ENCODE measurements at regions not wholly inside any gene's neighbourhood (a gene's known extent, or its start where the extent isn't known, plus 50 kb on each side); places are given as distances from the start of the nearest gene placed in this dataset.

DNA sequence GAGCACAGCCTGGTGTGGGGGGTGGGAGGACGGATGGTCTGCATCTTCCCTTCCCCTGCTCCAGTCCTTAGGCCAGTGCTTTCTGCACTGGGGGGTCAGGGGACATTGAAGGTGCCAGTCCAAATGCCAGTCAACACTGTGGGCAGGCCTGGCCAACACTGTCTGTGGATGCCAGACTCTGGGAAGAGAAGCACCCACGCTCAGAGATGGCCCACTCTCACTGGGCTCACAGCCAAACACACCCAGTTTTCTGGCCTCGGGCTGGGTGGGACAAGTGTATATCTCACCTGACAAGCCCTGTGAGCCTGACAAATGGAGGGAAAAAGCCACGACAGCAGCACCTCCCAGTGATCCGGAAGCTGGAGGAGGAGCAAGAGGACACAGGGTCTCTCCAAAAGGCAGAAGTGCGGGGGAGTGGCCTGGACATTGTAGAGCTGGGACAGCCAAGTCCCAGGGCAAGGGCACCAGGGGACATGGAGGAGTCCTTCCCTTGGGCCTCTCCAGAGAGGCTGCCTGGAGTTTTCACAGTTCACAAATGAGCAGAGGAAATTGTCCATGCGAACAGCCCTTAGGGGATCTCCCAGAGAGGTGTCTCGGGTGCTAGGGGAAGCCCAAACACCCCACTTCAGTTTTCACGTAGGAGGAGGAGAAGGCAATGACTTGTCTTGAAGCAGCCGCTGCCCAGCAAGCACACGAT, 79.3 kb downstream of the SDC1 start:
- TF ChIP-seq MAX (IDR thresholded peaks at IDR 0.05; ENCODE audit: low read depth, low read length), result no peak
- TF ChIP-seq, protein P1, sequence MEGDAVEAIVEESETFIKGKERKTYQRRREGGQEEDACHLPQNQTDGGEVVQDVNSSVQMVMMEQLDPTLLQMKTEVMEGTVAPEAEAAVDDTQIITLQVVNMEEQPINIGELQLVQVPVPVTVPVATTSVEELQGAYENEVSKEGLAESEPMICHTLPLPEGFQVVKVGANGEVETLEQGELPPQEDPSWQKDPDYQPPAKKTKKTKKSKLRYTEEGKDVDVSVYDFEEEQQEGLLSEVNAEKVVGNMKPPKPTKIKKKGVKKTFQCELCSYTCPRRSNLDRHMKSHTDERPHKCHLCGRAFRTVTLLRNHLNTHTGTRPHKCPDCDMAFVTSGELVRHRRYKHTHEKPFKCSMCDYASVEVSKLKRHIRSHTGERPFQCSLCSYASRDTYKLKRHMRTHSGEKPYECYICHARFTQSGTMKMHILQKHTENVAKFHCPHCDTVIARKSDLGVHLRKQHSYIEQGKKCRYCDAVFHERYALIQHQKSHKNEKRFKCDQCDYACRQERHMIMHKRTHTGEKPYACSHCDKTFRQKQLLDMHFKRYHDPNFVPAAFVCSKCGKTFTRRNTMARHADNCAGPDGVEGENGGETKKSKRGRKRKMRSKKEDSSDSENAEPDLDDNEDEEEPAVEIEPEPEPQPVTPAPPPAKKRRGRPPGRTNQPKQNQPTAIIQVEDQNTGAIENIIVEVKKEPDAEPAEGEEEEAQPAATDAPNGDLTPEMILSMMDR (IDR thresholded peaks at IDR 0.05; ENCODE audit: low read depth, low read length), result no peak

Measured in NB4 (cell line).